Loucy (cell line): ENCODE measurements at regions not wholly inside any gene's neighbourhood (a gene's known extent, or its start where the extent isn't known, plus 50 kb on each side); places are given as distances from the start of the nearest gene placed in this dataset.

Experiments
- H2AFZ ChIP-seq: fragments of 200-600 bp; sonication (generic); 2 replicates; pipeline ENCODE4 v1.6.0; 2016; ENCODE audit warnings: antibody characterized with exemption, mild to moderate bottlenecking, low read length, moderate library complexity
- H3F3A ChIP-seq: fragments of 200-600 bp; 2 replicates; pipeline ENCODE4 v1.6.0; 2016; ENCODE audit warnings: antibody characterized with exemption, low read depth, mild to moderate bottlenecking
- H3K27me3 ChIP-seq: fragments of 200-600 bp; sonication (generic); 2 replicates; pipeline ENCODE4 v1.6.1; 2014; ENCODE audit warnings: low read length, mild to moderate bottlenecking; ENCODE audit not compliant: insufficient read depth, poor library complexity, severe bottlenecking
- H3K36me3 ChIP-seq: fragments of 200-600 bp; sonication (generic); 2 replicates; pipeline ENCODE4 v1.6.1; 2016; ENCODE audit warnings: low read length; ENCODE audit not compliant: insufficient read depth
- H3K4me1 ChIP-seq: fragments of 200-600 bp; sonication (generic); 2 replicates; pipeline ENCODE4 v1.5.1; 2014; ENCODE audit warnings: low read length, mild to moderate bottlenecking; ENCODE audit not compliant: insufficient read depth, poor library complexity, severe bottlenecking
- H3K4me2 ChIP-seq: fragments of 200-600 bp; sonication (generic); 2 replicates; pipeline ENCODE4 v1.6.0; 2014; ENCODE audit warnings: antibody characterized with exemption, low read length, low read depth, mild to moderate bottlenecking; ENCODE audit not compliant: poor library complexity, severe bottlenecking
- H3K4me3 ChIP-seq: fragments of 200-600 bp; sonication (generic); 2 replicates; pipeline ENCODE4 v1.5.1; 2014; ENCODE audit warnings: low read length, mild to moderate bottlenecking, mixed read lengths; ENCODE audit not compliant: poor library complexity, severe bottlenecking
- H3K79me2 ChIP-seq: fragments of 200-600 bp; sonication (generic); 2 replicates; pipeline ENCODE4 v1.6.1; 2014; ENCODE audit warnings: low read length; ENCODE audit not compliant: insufficient read depth
- H3K9ac ChIP-seq: fragments of 200-600 bp; sonication (generic); 2 replicates; pipeline ENCODE4 v1.6.0; 2014; ENCODE audit warnings: mild to moderate bottlenecking, low read depth, low read length, moderate library complexity; ENCODE audit not compliant: poor library complexity, severe bottlenecking
- H3K9me2 ChIP-seq: fragments of 200-600 bp; sonication (generic); replicated peaks from 2 replicates; pipeline ENCODE4 v1.6.1; 2016; ENCODE audit warnings: low read depth, low read length, mixed read lengths
- H3K9me3 ChIP-seq: fragments of 200-600 bp; sonication (generic); 2 replicates; pipeline ENCODE4 v1.6.1; 2014; ENCODE audit warnings: mild to moderate bottlenecking, antibody characterized with exemption, low read length, low read depth; ENCODE audit not compliant: insufficient read depth
- H4K20me1 ChIP-seq: fragments of 200-600 bp; sonication (generic); 2 replicates; pipeline ENCODE4 v1.6.0; 2014; ENCODE audit warnings: antibody characterized with exemption, low read length, mild to moderate bottlenecking; ENCODE audit not compliant: insufficient read depth, poor library complexity, severe bottlenecking
- EZH2phosphoT487 ChIP-seq: fragments of 200-600 bp; IDR thresholded peaks from 2 replicates; pipeline ENCODE4 v1.6.1; 2018; ENCODE audit warnings: antibody characterized with exemption, mild to moderate bottlenecking, moderate library complexity, borderline replicate concordance
- TF ChIP-seq, protein P1 (sequence below): fragments of 200-600 bp; sonication (generic); conservative IDR thresholded peaks from 2 replicates; pipeline ENCODE4 v1.5.1; 2014; ENCODE audit warnings: mild to moderate bottlenecking, antibody characterized with exemption, low read length

DNA sequence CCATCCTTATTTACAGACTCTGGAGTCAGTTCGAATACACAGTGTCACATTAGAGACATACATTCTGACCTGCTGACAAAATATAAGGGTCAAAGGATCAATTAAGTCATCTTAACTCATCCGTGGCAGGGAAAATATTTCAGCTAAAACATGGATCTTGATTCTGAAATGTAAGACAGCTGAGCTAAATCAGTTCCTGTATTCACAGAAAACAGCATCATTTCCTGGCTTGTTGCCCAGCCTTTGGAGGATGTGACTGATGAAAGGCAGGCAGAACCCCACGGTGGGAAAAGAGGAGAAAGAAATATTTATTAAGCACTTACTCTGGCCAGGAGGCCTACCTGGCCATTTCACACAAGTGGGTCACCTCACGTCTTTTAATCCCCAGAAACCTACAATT lies 101.9 kb downstream of the GAS2L3 start:
- Histone ChIP-seq H3K9ac (no peak overlapping the region), H3K36me3 (no peaks in the 10 kb centered on the region), H2AFZ (no peak overlapping the region), H3K9me3 (no peaks in the 10 kb centered on the region), H3K4me1 (no peaks in the 10 kb centered on the region), H3K4me2 (no peak overlapping the region), H3K4me3 (no peak overlapping the region), H3F3A (no peaks in the 10 kb centered on the region), H3K79me2 (no peaks in the 10 kb centered on the region), H4K20me1 (no peaks in the 10 kb centered on the region), H3K9me2 (no peaks in the 10 kb centered on the region), H3K27me3 (no peaks in the 10 kb centered on the region)
- TF ChIP-seq EZH2phosphoT487 = no peak
- TF ChIP-seq, protein P1, sequence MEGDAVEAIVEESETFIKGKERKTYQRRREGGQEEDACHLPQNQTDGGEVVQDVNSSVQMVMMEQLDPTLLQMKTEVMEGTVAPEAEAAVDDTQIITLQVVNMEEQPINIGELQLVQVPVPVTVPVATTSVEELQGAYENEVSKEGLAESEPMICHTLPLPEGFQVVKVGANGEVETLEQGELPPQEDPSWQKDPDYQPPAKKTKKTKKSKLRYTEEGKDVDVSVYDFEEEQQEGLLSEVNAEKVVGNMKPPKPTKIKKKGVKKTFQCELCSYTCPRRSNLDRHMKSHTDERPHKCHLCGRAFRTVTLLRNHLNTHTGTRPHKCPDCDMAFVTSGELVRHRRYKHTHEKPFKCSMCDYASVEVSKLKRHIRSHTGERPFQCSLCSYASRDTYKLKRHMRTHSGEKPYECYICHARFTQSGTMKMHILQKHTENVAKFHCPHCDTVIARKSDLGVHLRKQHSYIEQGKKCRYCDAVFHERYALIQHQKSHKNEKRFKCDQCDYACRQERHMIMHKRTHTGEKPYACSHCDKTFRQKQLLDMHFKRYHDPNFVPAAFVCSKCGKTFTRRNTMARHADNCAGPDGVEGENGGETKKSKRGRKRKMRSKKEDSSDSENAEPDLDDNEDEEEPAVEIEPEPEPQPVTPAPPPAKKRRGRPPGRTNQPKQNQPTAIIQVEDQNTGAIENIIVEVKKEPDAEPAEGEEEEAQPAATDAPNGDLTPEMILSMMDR = no peak

DNA sequence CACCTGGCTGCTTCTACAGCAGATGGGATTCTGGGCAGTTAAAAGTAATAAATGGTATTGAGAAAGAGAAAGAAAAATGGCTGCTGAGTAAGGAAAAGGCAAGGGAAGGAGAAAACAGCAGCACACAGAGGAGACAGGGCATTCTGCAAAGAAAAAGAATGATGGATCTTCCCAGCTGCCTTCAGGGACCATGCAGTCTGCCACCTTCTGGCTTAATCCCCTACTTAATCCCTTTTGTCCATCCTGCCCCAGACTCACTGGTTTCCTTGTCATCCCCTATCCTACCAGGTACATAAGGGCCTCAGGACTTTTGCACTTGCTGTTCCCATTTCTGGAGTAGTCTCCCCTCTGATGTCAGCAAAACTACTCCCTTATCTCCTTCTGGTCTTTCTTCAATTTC lies 107.6 kb downstream of the GAS2L3 start:
- no peak overlapping the region for H3K4me2 ChIP-seq
- H3K4me1 ChIP-seq = no peaks in the 10 kb centered on the region
- no peaks in the 10 kb centered on the region for H3F3A ChIP-seq
- H2AFZ ChIP-seq = no peak overlapping the region
- no peaks in the 10 kb centered on the region for H3K27me3 ChIP-seq
- no peak overlapping the region for H3K4me3 ChIP-seq
- H3K9me3 ChIP-seq = peaks cover 6% of the 10 kb centered on the region; the same call in 1 of the 2 replicates
- TF ChIP-seq, protein P1 = no peak
- TF ChIP-seq EZH2phosphoT487 = no peak
- H3K9ac ChIP-seq = no peak overlapping the region
- no peaks in the 10 kb centered on the region for H3K36me3 ChIP-seq
- H4K20me1 ChIP-seq = no peaks in the 10 kb centered on the region
- no peaks in the 10 kb centered on the region for H3K9me2 ChIP-seq
- H3K79me2 ChIP-seq = no peaks in the 10 kb centered on the region

DNA sequence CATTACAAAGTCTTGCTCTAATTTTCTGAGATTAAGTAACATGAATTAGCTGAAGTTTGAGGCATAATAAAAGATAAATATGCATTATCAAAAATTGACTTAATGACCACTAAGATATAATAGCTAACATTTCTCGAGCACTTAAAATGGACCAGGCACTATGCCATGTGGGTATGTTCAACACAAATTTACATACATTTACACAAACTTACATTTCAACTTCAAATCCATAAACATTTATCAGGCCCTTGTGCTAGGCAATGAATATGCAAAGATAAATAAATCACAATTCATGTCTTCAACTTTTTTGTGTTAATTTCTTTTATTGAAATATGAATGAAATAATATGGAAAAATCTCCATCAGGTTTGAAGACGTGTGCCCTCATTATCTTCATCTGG lies 108.7 kb downstream of the GAS2L3 start:
- no peak overlapping the region for H2AFZ ChIP-seq
- H3K4me3 ChIP-seq = no peak overlapping the region
- H3K9me3 ChIP-seq = peaks cover 6% of the 10 kb centered on the region; the same call in 1 of the 2 replicates
- H3K4me1 ChIP-seq = no peaks in the 10 kb centered on the region
- no peaks in the 10 kb centered on the region for H3K36me3 ChIP-seq
- no peaks in the 10 kb centered on the region for H3K9me2 ChIP-seq
- H4K20me1 ChIP-seq = no peaks in the 10 kb centered on the region
- H3K79me2 ChIP-seq = no peaks in the 10 kb centered on the region
- H3K4me2 ChIP-seq = no peak overlapping the region
- no peak overlapping the region for H3K9ac ChIP-seq
- TF ChIP-seq, protein P1 = no peak
- no peak for TF ChIP-seq EZH2phosphoT487
- no peaks in the 10 kb centered on the region for H3K27me3 ChIP-seq
- no peaks in the 10 kb centered on the region for H3F3A ChIP-seq
